HEK293T (cell line): ENCODE measurements at regions not wholly inside any gene's neighbourhood (a gene's known extent, or its start where the extent isn't known, plus 50 kb on each side); places are given as distances from the start of the nearest gene placed in this dataset.

ENCODE experiments used
- BHLHE40 ChIP-seq: fragments of 450-650 bp; IDR thresholded peaks from 2 replicates; pipeline ENCODE4 v1.6.1; 2016; ENCODE audit warnings: mild to moderate bottlenecking, moderate library complexity, borderline replicate concordance
- CTBP1 ChIP-seq: fragments of 450-650 bp; IDR thresholded peaks from 2 replicates; pipeline ENCODE4 v1.6.1; 2016; ENCODE audit warnings: borderline replicate concordance
- ELF4 ChIP-seq: fragments of 450-650 bp; IDR thresholded peaks from 2 replicates; pipeline ENCODE4 v1.6.1; 2017; ENCODE audit warnings: antibody characterized with exemption
- FOXA1 ChIP-seq: fragments of 450-650 bp; IDR thresholded peaks from 2 replicates; pipeline ENCODE4 v1.6.1; 2016; ENCODE audit warnings: mild to moderate bottlenecking
- FOXM1 ChIP-seq: fragments of 450-650 bp; IDR thresholded peaks from 2 replicates; pipeline ENCODE4 v1.6.1; 2017; ENCODE audit warnings: mild to moderate bottlenecking, borderline replicate concordance
- HDGF ChIP-seq: fragments of 450-650 bp; IDR thresholded peaks from 2 replicates; pipeline ENCODE4 v1.6.1; 2017; ENCODE audit warnings: antibody characterized with exemption, borderline replicate concordance
- L3MBTL2 ChIP-seq: fragments of 450-650 bp; conservative IDR thresholded peaks from 2 replicates; pipeline ENCODE4 v1.6.1; 2016; ENCODE audit warnings: mild to moderate bottlenecking
- LEF1 ChIP-seq: fragments of 450-650 bp; IDR thresholded peaks from 2 replicates; pipeline ENCODE4 v1.6.1; 2017; ENCODE audit warnings: mild to moderate bottlenecking, borderline replicate concordance
- NFRKB ChIP-seq: fragments of 450-650 bp; IDR thresholded peaks from 2 replicates; pipeline ENCODE4 v1.6.1; 2016; ENCODE audit warnings: mild to moderate bottlenecking, moderate library complexity
- SP1 ChIP-seq: fragments of 450-650 bp; IDR thresholded peaks from 2 replicates; pipeline ENCODE4 v1.6.1; 2017
- SUZ12 ChIP-seq: fragments of 450-650 bp; IDR thresholded peaks from 2 replicates; pipeline ENCODE4 v1.6.1; 2016; ENCODE audit warnings: mild to moderate bottlenecking
- TARDBP ChIP-seq: fragments of 450-650 bp; IDR thresholded peaks from 2 replicates; pipeline ENCODE4 v1.6.1; 2016
- ZNF384 ChIP-seq: fragments of 450-650 bp; IDR thresholded peaks from 2 replicates; pipeline ENCODE4 v1.6.1; 2016
- TF ChIP-seq, protein P1 (sequence below): fragments of 450-650 bp; IDR thresholded peaks from 2 replicates; pipeline ENCODE4 v1.6.1; 2016

DNA sequence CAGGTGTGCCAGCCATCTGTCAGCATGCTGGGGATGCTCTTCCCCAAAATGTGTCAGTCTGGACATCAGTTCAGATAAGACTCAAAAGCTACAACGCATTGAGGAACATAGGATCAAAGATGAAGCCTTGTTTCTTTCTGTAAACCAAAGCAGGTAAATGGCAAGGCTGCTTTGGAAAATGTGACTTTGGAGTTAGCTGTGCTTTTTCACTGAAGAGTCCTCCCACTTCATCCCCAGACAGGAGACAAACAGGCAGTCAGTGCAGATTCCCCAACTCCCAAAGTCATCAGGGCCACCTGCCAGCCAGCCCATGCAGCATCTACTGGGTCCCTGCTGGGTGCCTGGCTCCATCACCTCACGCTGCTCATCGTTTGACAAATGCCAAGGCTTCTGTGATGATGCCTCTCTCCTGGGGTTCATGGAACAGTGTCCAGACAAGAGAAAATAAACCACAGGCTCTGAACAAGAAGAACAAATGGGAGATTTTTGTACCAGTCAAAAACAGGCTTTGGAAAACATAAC lies 205.0 kb upstream of the BTBD3 start:
- TF ChIP-seq, protein P1, sequence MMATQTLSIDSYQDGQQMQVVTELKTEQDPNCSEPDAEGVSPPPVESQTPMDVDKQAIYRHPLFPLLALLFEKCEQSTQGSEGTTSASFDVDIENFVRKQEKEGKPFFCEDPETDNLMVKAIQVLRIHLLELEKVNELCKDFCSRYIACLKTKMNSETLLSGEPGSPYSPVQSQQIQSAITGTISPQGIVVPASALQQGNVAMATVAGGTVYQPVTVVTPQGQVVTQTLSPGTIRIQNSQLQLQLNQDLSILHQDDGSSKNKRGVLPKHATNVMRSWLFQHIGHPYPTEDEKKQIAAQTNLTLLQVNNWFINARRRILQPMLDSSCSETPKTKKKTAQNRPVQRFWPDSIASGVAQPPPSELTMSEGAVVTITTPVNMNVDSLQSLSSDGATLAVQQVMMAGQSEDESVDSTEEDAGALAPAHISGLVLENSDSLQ = no peak
- TF ChIP-seq LEF1 (no peak), TARDBP (no peak), BHLHE40 (no peak), SP1 (no peak), ELF4 (no peak), L3MBTL2 (no peak), FOXM1 (no peak), FOXA1 (no peak), HDGF (no peak), NFRKB (no peak), ZNF384 (no peak), SUZ12 (no peak), CTBP1 (no peak)
